GM18867 (cell line): ENCODE measurements at regions not wholly inside any gene's neighbourhood (a gene's known extent, or its start where the extent isn't known, plus 50 kb on each side); places are given as distances from the start of the nearest gene placed in this dataset.

Experiments used
- ATAC-seq: cut with Tn5 transposase; IDR thresholded peaks from one replicate; pipeline ENCODE4 v1.9.1; 2021; ENCODE audit warnings: mild to moderate bottlenecking, moderate library complexity; ENCODE audit not compliant: unreplicated experiment

GRCh38 chr22:48256041-48256739, 1493.7 kb downstream of the TBC1D22A start:
- no peak for ATAC-seq

DNA sequence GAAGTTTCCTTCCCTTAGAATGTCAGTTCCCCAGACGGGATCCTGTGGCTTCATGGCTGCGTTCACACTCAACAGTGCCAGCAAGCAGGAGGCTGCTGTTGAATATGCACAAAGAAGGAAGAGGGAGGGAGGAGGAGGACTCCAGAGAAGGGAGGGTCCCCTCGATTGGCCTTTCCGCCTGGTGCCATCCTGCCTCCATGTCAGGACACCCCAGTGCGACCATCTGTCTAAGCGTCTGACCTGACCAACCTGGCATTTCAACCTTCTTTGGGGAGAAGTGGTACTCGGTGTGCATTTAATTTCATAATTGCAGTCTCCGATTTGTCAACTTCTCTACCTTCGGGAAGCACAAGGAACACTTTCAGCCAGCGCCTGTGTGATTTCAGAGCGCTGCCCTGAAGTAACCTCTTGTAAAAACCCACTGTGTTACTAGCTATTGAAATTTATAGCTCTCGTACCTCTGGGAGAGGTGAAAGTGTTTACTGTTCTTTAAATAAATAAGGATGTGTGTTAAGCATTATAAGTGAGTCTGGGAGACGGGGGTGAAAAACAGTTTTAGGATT, 1491.9 kb downstream of the TBC1D22A start:
- no peak for ATAC-seq

DNA sequence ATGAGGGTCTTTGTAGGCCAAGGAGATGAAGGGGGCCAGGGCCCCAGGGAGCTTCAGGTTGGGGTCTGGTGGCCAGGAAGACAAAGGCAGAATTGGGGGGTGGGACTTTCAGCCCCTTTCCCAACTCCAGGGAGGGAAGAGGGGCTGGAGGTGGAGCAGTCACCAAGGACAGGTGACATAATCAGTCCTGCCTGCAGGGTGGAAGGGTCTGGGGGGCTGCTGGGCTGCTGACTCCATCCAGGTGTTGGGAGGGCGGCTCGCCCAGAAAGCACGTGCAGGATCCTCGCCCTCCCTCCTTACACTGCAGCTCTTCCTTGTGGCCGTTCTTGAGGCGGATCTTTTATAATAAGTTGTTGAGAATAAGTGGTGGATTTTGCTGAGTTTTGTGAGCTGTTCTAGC, 1491.1 kb downstream of the TBC1D22A start:
- no peak for ATAC-seq

DNA sequence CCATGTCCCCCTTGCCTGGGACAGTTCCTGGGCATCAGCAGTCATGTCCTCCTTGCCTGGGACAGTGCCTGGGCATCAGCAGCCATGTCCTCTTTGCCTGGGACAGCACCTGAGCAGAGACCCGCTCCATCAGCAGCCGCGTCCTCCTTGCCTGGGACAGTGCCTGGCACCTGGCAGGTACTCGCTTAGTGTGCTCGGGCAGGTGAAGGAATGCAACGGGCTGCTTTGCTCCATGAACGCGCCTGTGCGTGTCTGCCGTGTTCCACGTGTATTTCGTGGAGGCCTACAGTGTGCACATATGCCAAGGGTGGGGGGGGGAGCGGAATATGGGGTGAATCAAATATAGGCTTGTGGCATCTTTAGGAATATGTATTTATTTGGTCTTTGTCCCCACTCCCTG, 1490.7 kb downstream of the TBC1D22A start:
- no peak for ATAC-seq

DNA sequence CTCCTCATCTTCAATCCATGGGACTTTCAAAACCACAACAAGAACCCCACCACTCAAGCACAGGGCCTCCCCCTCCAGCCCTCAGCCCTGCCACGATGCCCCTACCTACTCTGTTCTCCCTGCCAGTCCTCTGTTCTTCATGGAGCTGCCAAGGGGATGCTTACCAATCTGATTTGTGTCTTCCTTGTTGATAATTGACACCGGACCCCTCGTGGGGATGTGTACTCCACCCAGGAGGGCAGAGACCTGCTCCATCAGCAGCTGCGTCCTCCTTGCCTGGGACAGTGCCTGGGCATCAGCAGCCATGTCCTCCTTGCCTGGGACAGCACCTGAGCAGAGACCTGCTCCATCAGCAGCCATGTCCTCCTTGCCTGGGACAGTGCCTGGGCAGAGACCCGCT, 1489.2 kb downstream of the TBC1D22A start:
- no peak for ATAC-seq

DNA sequence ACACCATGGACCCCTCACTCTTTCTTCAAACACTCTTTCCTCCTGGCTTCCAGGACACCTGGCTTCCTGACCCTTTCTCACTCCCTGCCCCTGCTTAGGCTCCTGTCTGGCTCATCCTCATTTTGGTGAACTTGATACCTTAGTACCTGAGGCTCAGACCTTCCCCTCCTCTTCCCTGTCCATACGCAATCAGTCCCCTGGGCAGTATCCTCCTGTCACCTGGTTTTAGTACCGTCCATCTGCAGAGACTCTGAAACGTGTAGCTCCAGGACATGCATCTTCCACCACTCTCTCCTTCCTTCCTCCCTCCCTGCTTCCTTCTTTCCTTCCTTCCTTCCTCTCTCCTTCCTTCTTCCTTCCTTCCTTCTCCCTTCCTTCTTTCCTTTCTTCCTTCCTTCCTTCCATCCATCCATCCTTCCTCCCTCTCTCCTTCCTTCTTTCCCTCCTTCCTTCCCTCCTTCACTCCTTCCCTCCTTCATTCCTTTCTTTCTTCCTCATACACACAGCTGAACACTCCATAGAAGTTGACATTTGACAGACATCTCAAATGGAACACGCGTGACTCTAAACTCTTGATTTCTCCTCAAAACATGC, 1488.6 kb downstream of the TBC1D22A start:
- ATAC-seq, result no peak

DNA sequence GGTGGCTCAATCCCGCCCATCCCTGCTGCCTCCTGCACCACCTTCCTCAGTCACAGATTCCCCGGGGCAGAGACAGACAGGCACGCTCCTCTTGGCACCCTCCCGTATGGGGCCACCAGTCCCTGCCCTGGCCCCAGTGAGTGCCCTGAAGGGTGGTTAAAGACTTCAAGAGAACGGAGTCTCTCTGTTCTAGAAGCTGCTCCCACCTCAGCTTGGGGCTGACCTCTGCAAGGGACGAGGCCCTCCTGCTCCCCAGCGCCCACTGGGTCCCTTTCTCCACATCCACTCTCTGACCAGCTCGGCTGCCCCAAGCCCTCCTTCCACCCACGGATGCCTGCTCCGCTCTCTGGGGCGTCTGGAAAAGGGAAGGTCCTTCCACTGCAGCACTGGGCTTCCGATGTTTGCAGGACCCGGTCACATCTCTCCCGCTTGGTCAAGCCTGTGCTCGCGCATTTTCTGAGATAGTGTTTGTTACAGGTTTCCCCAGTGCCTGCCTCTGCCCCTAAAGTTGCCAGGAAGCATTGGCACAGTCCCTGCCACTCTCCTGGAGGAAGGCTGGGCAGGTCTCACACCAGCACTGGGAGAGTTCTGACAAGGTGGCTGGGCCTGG, 1487.9 kb downstream of the TBC1D22A start:
- ATAC-seq, result no peak

DNA sequence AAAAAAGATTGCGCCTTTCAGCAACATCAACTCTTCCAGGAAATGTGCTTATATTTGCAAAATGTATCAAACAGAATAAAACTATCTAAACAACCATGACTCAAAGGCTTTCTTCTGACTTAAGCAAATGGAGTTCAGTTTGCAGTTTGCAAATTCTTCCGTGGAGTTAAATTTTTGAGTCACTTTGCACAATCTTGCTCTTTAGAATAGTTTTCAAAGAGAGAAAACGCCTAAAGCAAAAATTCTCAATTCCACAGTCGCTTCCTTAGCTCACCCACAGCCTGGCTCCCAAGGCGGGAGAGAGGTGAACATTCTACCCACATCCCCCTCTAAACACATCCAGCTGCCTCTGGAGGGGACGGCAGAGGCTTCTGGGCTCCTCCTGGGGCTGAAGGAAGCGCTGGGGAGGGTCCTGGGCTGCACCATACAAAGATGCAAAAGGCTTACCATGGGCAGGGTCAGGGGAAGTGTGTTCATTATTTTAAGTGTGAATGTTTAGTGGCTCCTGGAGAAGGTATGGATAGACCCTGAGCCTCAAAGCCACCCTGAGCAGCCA, 1487.3 kb downstream of the TBC1D22A start:
- ATAC-seq, result no peak

DNA sequence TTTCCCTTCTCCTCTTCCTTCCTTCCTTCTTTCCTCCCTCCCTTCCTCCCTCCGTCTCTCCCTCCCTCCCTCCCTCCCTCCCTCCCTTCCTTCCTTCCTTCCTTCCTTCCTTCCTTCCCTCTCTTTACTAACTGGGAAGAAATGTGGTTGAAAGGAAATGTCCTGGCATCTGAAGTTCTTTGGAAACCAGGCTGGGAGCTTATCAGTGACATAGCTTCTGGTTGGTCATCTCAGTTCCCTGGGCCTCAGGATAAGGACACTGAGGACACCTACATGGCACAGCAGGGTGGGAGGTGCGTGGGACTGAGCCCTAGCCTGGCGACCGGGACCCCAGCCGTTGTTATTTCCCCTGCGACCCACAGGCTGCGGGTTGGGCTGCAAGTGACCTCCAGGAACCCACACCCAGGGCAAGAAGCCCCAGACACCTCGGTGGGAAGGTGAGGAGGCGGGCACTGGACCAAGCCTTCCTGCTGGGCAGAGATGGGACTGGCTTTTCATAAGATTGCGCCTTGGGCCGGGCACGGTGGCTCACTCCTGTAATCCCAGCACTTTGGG, 1486.5 kb downstream of the TBC1D22A start:
- no peak for ATAC-seq

GRCh38 chr22:48247829-48248228, 1485.4 kb downstream of the TBC1D22A start:
- no peak for ATAC-seq

DNA sequence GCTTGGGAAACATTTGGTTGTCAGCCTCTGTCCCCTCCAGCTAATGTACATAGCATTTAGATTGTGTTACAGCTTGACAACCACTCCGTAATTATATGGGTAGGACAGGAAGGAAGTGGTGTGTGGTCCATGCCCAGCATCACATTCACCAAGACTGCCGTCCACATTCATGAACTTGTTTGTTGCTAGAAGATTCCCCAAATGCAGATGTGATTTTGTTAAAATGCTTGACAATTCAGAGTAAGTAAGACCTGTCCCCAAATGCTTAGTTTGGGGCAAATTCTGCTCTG, 1482.7 kb downstream of the TBC1D22A start:
- no peak for ATAC-seq

GRCh38 chr22:48244388-48245195, 1482.1 kb downstream of the TBC1D22A start:
- no peak for ATAC-seq

DNA sequence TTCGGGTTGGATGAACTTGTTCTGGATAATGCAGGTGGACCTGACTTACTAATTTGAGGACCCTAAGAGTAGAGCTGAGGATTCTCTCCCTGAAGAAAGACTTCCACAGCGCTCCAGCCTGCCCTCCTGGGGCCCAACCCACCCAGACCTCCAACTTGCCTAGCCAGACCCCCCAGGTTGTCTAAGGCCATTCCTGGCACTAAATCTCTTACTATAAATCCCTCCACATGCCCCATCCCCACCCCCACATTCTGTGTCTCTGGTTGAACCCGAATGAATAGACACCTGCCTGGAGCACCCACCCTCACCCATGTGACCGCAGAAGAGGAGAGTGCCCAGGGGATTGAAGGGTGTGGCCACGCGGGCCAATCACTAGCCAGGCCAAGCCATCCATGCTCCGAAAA, 1480.0 kb downstream of the TBC1D22A start:
- no peak for ATAC-seq

- no peak for ATAC-seq
Measured at GRCh38 chr22:48241658-48242057, 1479.2 kb downstream of the TBC1D22A start.

DNA sequence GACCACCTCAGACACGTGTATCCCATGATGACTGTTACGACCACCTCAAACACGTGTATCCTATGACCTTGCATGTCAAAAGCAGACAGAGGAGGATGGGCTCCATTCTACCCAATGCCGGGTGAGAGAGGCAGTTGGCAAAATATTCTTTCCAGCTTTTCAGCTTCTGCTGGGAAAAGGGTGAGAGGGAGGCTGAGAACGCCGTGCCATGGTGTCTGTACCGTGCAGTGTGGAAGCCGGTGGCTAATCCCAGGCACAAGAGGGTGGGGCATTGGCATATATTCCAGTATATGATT, 1478.4 kb downstream of the TBC1D22A start:
- ATAC-seq, result no peak

GRCh38 chr22:48240148-48240934, 1477.9 kb downstream of the TBC1D22A start:
- ATAC-seq, result no peak

DNA sequence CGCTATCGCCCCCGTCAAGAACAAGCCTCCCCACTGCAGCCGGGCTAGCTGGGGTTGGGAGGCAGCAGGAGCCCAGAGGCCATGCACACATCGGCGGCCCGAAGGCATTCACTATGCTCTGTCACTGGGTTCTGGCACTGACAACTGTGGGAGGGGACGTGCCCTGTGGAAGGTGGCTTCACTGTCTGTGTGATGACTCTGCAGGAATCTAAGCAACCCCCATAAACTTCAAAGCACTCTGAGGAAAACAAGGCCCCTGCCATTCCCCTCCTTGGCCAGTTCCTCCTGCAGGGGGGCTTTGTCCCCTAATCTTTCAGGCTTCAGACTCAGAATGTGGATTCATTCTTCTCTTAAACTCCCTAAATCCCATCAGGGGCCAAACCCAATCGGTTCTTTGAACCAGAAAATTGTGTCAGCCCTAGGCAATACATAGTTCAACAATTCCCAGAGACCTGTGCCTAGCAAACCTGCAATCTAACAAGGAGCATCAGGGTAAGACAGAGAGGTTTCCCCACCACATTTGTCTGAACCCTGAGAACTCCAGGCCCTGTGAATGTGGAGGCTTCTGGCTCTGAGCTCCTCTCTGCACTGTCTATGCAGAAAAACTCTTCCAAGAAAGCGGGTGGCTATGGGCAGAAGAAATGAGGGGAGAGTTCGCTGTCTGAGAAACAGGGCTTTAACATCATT, 1477.2 kb downstream of the TBC1D22A start:
- ATAC-seq, result no peak

GRCh38 chr22:48238966-48239365, 1476.5 kb downstream of the TBC1D22A start:
- ATAC-seq, result no peak

GRCh38 chr22:48238284-48238915, 1476.0 kb downstream of the TBC1D22A start:
- ATAC-seq, result no peak
